ENCODE measurements at regions not wholly inside any gene's neighbourhood (a gene's known extent, or its start where the extent isn't known, plus 50 kb on each side); places are given as distances from the start of the nearest gene placed in this dataset.

GRCh38 chr3:87501076-87501475 is 224.7 kb upstream of the POU1F1 start:
- TF ChIP-seq ZNF460 (CRISPR knock-in tag; IDR thresholded peaks at IDR 0.05; ENCODE audit: borderline replicate concordance): no peak
- TF ChIP-seq ATF3 (CRISPR knock-in tag; IDR thresholded peaks at IDR 0.05): no peak

Measured in HepG2 (cell line).